Fibroblast of the conjunctiva (primary cell): ENCODE measurements at regions not wholly inside any gene's neighbourhood (a gene's known extent, or its start where the extent isn't known, plus 50 kb on each side); places are given as distances from the start of the nearest gene placed in this dataset.
"Not testable (repeated sequence)": the region's sequence is repeated elsewhere in the genome, so short reads cannot be mapped to it uniquely, and the experiment has no call there.

Source experiments
- DNase-seq: peaks from one replicate; pipeline ENCODE4 v3.0.0-alpha.2; 2010; ENCODE audit warnings: low read depth

GRCh38 chr1:72526926-72527325 is 244.6 kb upstream of the NEGR1 start:
- DNase-seq, result no peak

GRCh38 chr1:72524021-72524420 is 241.7 kb upstream of the NEGR1 start:
- no peak for DNase-seq

GRCh38 chr1:72521659-72522058 is 239.3 kb upstream of the NEGR1 start:
- DNase-seq, result no peak

GRCh38 chr1:72516826-72517225 is 234.5 kb upstream of the NEGR1 start:
- no peak for DNase-seq

- no peak for DNase-seq
Observed at GRCh38 chr1:72516264-72516663, 233.9 kb upstream of the NEGR1 start.

- no peak for DNase-seq
Observed at GRCh38 chr1:72498371-72498770, 216.0 kb upstream of the NEGR1 start.

GRCh38 chr1:72489801-72490200 is 207.5 kb upstream of the NEGR1 start:
- no peak for DNase-seq

- no peak for DNase-seq
Observed at GRCh38 chr1:72485801-72486200, 203.5 kb upstream of the NEGR1 start.

GRCh38 chr1:72483846-72484357 is 201.6 kb upstream of the NEGR1 start:
- no peak for DNase-seq

- no peak for DNase-seq
Observed at GRCh38 chr1:72482736-72483413, 200.5 kb upstream of the NEGR1 start.

- no peak for DNase-seq
Observed at GRCh38 chr1:72481420-72481970, 199.2 kb upstream of the NEGR1 start.

- DNase-seq, result no peak
Observed at GRCh38 chr1:72466376-72466775, 184.0 kb upstream of the NEGR1 start.

GRCh38 chr1:72462186-72462905 is 180.0 kb upstream of the NEGR1 start:
- no peak for DNase-seq

- no peak for DNase-seq
Observed at GRCh38 chr1:72442262-72442661, 159.9 kb upstream of the NEGR1 start.

- no peak for DNase-seq
Observed at GRCh38 chr1:72439036-72439435, 156.7 kb upstream of the NEGR1 start.

GRCh38 chr1:72438270-72438669 is 155.9 kb upstream of the NEGR1 start:
- no peak for DNase-seq

- no peak for DNase-seq
Observed at GRCh38 chr1:72435025-72435424, 152.7 kb upstream of the NEGR1 start.

GRCh38 chr1:72434070-72434469 is 151.7 kb upstream of the NEGR1 start:
- DNase-seq, result no peak

- no peak for DNase-seq
Observed at GRCh38 chr1:72433591-72433990, 151.3 kb upstream of the NEGR1 start.

GRCh38 chr1:72432645-72433267 is 150.4 kb upstream of the NEGR1 start:
- no peak for DNase-seq

GRCh38 chr1:72431810-72432209 is 149.5 kb upstream of the NEGR1 start:
- DNase-seq, result no peak

- DNase-seq, result not testable (repeated sequence)
Observed at GRCh38 chr1:72428276-72428675, 145.9 kb upstream of the NEGR1 start.

GRCh38 chr1:72419229-72419628 is 136.9 kb upstream of the NEGR1 start:
- no peak for DNase-seq
